SK-N-SH (cell line): ENCODE measurements at regions not wholly inside any gene's neighbourhood (a gene's known extent, or its start where the extent isn't known, plus 50 kb on each side); places are given as distances from the start of the nearest gene placed in this dataset.

ENCODE experiments used
- CTCF ChIA-PET: fragments of 300-600, 350-600 bp; formaldehyde crosslinking; extraction: SDS; loops from one replicate; lab custom pipeline; 2021; lab: Yijun Ruan, JAX
- POLR2A ChIA-PET: fragments of 350-600 bp; sonication (Branson Sonifier 250); formaldehyde crosslinking; extraction: SDS; loops from one replicate; lab custom pipeline; 2020; ENCODE audit warnings: antibody characterized with exemption, inconsistent platforms; lab: Yijun Ruan, JAX
- DNase-seq: peaks from one replicate; pipeline ENCODE4 v3.0.0; 2012
- H2AFZ ChIP-seq: fragments of 200-600 bp; sonication (generic); 2 replicates; pipeline ENCODE4 v1.8.1; 2016; ENCODE audit warnings: antibody characterized with exemption, mild to moderate bottlenecking, low read depth
- H3F3A ChIP-seq: fragments of 200-600 bp; sonication (generic); replicated peaks from 2 replicates; pipeline ENCODE3; 2016; ENCODE audit warnings: antibody characterized with exemption, mild to moderate bottlenecking; ENCODE audit not compliant: insufficient read depth
- H3K27ac ChIP-seq, 2 experiments: fragments of 200-500 bp in 1 of 2; fragments of 200-600 bp in 1 of 2; sonication (Bioruptor generic) in 1 of 2; sonication (generic), shearing (Covaris generic) in 1 of 2; 2 replicates each; pipeline versions ENCODE4 v1.5.1 to v1.6.1; 2014 to 2016; ENCODE audit warnings: low read depth in 2 of 2, inconsistent platforms in 1 of 2, low read length in 1 of 2, mild to moderate bottlenecking in 1 of 2, mixed read lengths in 1 of 2
- H3K27me3 ChIP-seq: fragments of 200-600 bp; sonication (generic), shearing (Covaris generic); 2 replicates; pipeline ENCODE4 v1.6.1; 2016; ENCODE audit warnings: mixed run types; ENCODE audit not compliant: insufficient read depth
- H3K36me3 ChIP-seq, 2 experiments: fragments of 200-500 bp in 1 of 2; fragments of 200-600 bp in 1 of 2; sonication (Bioruptor generic) in 1 of 2; sonication (generic) in 1 of 2; replicated peaks in 1 of 2; 2 replicates each; pipeline versions ENCODE3 to v1.5.1; 2014 to 2016; ENCODE audit warnings: low read length in 1 of 2, mild to moderate bottlenecking in 1 of 2; ENCODE audit not compliant: insufficient read depth in 2 of 2, control insufficient read depth in 1 of 2
- H3K4me1 ChIP-seq, 2 experiments: fragments of 200-500 bp in 1 of 2; fragments of 200-600 bp in 1 of 2; sonication (Bioruptor generic) in 1 of 2; sonication (generic), shearing (Covaris generic) in 1 of 2; 2 replicates each; pipeline versions ENCODE4 v1.5.1 to v1.6.1; 2014 to 2016; ENCODE audit warnings: low read depth in 1 of 2, low read length in 1 of 2, mixed run types in 1 of 2; ENCODE audit not compliant: insufficient read depth in 2 of 2, control insufficient read depth in 1 of 2
- H3K4me2 ChIP-seq: fragments of 200-600 bp; sonication (generic), shearing (Covaris generic); 2 replicates; pipeline ENCODE4 v1.6.1; 2017; ENCODE audit warnings: mixed run types
- H3K4me3 ChIP-seq, 2 experiments: fragments of 200-500 bp in 1 of 2; fragments of 200-600 bp in 1 of 2; sonication (Bioruptor generic) in 1 of 2; sonication (generic), shearing (Covaris generic) in 1 of 2; 2 replicates each; pipeline versions ENCODE4 v1.5.1 to v1.8.1; 2014 to 2016; ENCODE audit warnings: low read depth in 2 of 2, inconsistent platforms in 1 of 2, low read length in 1 of 2, mild to moderate bottlenecking in 1 of 2, mixed read lengths in 1 of 2, moderate library complexity in 1 of 2
- H3K79me2 ChIP-seq: fragments of 200-600 bp; sonication (generic); 2 replicates; pipeline ENCODE4 v1.8.1; 2017; ENCODE audit warnings: mild to moderate bottlenecking; ENCODE audit not compliant: insufficient read depth
- H3K9ac ChIP-seq: fragments of 200-600 bp; sonication (generic); 2 replicates; pipeline ENCODE4 v1.6.1; 2017; ENCODE audit warnings: mixed run types
- H3K9me2 ChIP-seq: fragments of 200-600 bp; sonication (generic); 2 replicates; pipeline ENCODE4 v1.6.1; 2017; ENCODE audit warnings: mixed run types
- H3K9me3 ChIP-seq: fragments of 200-600 bp; sonication (generic); 2 replicates; pipeline ENCODE4 v1.6.1; 2017; ENCODE audit warnings: mixed run types, mild to moderate bottlenecking, moderate library complexity
- H4K20me1 ChIP-seq: fragments of 200-600 bp; sonication (generic); 2 replicates; pipeline ENCODE4 v1.6.1; 2017; ENCODE audit warnings: mild to moderate bottlenecking, mixed run types; ENCODE audit not compliant: insufficient read depth
- FOSL2 ChIP-seq: IDR thresholded peaks from 2 replicates; pipeline ENCODE4 v1.4.0; 2012; ENCODE audit warnings: low read depth, mild to moderate bottlenecking, moderate library complexity, borderline replicate concordance
- FOXJ3 ChIP-seq: sonication (generic); formaldehyde crosslinking; IDR thresholded peaks from 2 replicates; pipeline ENCODE4 v1.5.1; 2020; ENCODE audit warnings: mild to moderate bottlenecking, missing genetic modification reagents
- FOXM1 ChIP-seq: IDR thresholded peaks from 2 replicates; pipeline ENCODE4 v1.4.0; 2012; ENCODE audit warnings: low read depth, mild to moderate bottlenecking
- GABPA ChIP-seq: IDR thresholded peaks from 2 replicates; pipeline ENCODE4 v1.4.0; 2012; ENCODE audit warnings: low read depth, mild to moderate bottlenecking
- MEF2A ChIP-seq: IDR thresholded peaks from 2 replicates; pipeline ENCODE4 v1.4.0; 2012; ENCODE audit warnings: low read depth, borderline replicate concordance
- MXI1 ChIP-seq: IDR thresholded peaks from 2 replicates; pipeline ENCODE4 v1.6.1; 2012; ENCODE audit warnings: mild to moderate bottlenecking, low read depth, low read length, improper control_type of control experiment
- POLR2AphosphoS5 ChIP-seq: IDR thresholded peaks from 2 replicates; pipeline ENCODE4 v1.6.1; 2012; ENCODE audit warnings: low read depth, low read length
- RXRA ChIP-seq: IDR thresholded peaks from 2 replicates; pipeline ENCODE4 v1.4.0; 2012; ENCODE audit warnings: low read depth, mild to moderate bottlenecking, borderline replicate concordance
- SIN3A ChIP-seq: IDR thresholded peaks from 2 replicates; pipeline ENCODE4 v1.6.1; 2012; ENCODE audit warnings: low read depth, mild to moderate bottlenecking, low read length, moderate library complexity, borderline replicate concordance
- SMC3 ChIP-seq: IDR thresholded peaks from 2 replicates; pipeline ENCODE4 v1.6.1; 2012; ENCODE audit warnings: low read depth, low read length, improper control_type of control experiment
- TCF12 ChIP-seq: IDR thresholded peaks from 2 replicates; pipeline ENCODE4 v1.4.0; 2012
- WGBS: methylation state at CpG from one replicate; pipeline ENCODE4 v1.1.6; 2017; ENCODE audit warnings: low lambda C conversion rate; 5-methylcytosine and 5-hydroxymethylcytosine counted together
- TF ChIP-seq, protein P1 (sequence below): IDR thresholded peaks from 2 replicates; pipeline ENCODE4; 2012
- TF ChIP-seq, protein P2 (sequence below): fragments of 150-350 bp; IDR thresholded peaks from 2 replicates; pipeline ENCODE4 v1.6.1; 2017; ENCODE audit warnings: antibody characterized with exemption, low read length, low read depth, borderline replicate concordance
- TF ChIP-seq, protein P3 (sequence below): IDR thresholded peaks from 2 replicates; pipeline ENCODE4 v1.4.0; 2012; ENCODE audit warnings: low read depth, borderline replicate concordance
- TF ChIP-seq, protein P4 (sequence below): fragments of 150-350 bp; IDR thresholded peaks from 2 replicates; pipeline ENCODE4 v1.6.1; 2016; ENCODE audit warnings: mild to moderate bottlenecking, low read depth, low read length
- TF ChIP-seq, protein P5 (sequence below): IDR thresholded peaks from 2 replicates; pipeline ENCODE4 v1.6.1; 2012; ENCODE audit warnings: mild to moderate bottlenecking, low read depth, low read length, moderate library complexity

DNA sequence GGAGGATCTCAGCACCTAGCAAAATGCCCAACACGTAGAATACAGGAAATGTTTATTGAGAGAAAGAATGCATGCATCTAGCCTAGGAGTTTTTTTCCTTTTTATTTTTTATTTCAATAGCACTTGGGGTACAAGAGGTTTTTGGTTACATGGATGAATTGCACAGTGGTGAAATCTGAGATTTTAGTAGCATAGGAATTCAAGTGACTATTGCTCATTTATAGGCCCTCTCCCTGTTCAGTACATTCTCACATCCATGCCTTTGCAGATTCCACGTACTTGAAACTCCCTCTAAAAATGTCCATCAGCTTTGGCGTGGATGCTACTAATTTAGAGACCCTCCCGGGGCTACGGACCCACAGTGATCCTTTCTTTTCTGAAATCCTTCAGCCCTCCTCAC is 61.7 kb upstream of the PIAS1 start:
- H3K27me3 ChIP-seq = peaks cover 5% of the 10 kb centered on the region; the same call in 1 of the 2 replicates
- H4K20me1 ChIP-seq = no peaks in the 10 kb centered on the region
- 69% methylated on average over 5 of the region's 5 CpGs for WGBS
- no peak for DNase-seq
- TF ChIP-seq TCF12 (no peak), FOXJ3 (CRISPR knock-in tag) (no peak), FOSL2 (no peak), MXI1 (no peak), MEF2A (no peak), RXRA (no peak), GABPA (no peak), SMC3 (no peak), SIN3A (no peak), POLR2AphosphoS5 (no peak), FOXM1 (no peak)
- TF ChIP-seq, protein P1, sequence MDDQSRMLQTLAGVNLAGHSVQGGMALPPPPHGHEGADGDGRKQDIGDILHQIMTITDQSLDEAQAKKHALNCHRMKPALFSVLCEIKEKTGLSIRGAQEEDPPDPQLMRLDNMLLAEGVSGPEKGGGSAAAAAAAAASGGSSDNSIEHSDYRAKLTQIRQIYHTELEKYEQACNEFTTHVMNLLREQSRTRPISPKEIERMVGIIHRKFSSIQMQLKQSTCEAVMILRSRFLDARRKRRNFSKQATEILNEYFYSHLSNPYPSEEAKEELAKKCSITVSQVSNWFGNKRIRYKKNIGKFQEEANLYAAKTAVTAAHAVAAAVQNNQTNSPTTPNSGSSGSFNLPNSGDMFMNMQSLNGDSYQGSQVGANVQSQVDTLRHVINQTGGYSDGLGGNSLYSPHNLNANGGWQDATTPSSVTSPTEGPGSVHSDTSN = no peak
- TF ChIP-seq, protein P2, sequence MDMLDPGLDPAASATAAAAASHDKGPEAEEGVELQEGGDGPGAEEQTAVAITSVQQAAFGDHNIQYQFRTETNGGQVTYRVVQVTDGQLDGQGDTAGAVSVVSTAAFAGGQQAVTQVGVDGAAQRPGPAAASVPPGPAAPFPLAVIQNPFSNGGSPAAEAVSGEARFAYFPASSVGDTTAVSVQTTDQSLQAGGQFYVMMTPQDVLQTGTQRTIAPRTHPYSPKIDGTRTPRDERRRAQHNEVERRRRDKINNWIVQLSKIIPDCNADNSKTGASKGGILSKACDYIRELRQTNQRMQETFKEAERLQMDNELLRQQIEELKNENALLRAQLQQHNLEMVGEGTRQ = no peak
- TF ChIP-seq, protein P3, sequence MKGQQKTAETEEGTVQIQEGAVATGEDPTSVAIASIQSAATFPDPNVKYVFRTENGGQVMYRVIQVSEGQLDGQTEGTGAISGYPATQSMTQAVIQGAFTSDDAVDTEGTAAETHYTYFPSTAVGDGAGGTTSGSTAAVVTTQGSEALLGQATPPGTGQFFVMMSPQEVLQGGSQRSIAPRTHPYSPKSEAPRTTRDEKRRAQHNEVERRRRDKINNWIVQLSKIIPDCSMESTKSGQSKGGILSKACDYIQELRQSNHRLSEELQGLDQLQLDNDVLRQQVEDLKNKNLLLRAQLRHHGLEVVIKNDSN = no peak
- TF ChIP-seq, protein P4, sequence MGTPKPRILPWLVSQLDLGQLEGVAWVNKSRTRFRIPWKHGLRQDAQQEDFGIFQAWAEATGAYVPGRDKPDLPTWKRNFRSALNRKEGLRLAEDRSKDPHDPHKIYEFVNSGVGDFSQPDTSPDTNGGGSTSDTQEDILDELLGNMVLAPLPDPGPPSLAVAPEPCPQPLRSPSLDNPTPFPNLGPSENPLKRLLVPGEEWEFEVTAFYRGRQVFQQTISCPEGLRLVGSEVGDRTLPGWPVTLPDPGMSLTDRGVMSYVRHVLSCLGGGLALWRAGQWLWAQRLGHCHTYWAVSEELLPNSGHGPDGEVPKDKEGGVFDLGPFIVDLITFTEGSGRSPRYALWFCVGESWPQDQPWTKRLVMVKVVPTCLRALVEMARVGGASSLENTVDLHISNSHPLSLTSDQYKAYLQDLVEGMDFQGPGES = no peak
- TF ChIP-seq, protein P5, sequence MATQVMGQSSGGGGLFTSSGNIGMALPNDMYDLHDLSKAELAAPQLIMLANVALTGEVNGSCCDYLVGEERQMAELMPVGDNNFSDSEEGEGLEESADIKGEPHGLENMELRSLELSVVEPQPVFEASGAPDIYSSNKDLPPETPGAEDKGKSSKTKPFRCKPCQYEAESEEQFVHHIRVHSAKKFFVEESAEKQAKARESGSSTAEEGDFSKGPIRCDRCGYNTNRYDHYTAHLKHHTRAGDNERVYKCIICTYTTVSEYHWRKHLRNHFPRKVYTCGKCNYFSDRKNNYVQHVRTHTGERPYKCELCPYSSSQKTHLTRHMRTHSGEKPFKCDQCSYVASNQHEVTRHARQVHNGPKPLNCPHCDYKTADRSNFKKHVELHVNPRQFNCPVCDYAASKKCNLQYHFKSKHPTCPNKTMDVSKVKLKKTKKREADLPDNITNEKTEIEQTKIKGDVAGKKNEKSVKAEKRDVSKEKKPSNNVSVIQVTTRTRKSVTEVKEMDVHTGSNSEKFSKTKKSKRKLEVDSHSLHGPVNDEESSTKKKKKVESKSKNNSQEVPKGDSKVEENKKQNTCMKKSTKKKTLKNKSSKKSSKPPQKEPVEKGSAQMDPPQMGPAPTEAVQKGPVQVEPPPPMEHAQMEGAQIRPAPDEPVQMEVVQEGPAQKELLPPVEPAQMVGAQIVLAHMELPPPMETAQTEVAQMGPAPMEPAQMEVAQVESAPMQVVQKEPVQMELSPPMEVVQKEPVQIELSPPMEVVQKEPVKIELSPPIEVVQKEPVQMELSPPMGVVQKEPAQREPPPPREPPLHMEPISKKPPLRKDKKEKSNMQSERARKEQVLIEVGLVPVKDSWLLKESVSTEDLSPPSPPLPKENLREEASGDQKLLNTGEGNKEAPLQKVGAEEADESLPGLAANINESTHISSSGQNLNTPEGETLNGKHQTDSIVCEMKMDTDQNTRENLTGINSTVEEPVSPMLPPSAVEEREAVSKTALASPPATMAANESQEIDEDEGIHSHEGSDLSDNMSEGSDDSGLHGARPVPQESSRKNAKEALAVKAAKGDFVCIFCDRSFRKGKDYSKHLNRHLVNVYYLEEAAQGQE = no peak
- H3K4me3 ChIP-seq = no peak overlapping the region
- H3K79me2 ChIP-seq = no peaks in the 10 kb centered on the region
- H3K4me2 ChIP-seq = no peak overlapping the region
- H3K27ac ChIP-seq = no peak overlapping the region
- no peak overlapping the region for H3K9ac ChIP-seq
- H3K4me1 ChIP-seq = no peaks in the 10 kb centered on the region
- no peaks in the 10 kb centered on the region for H3F3A ChIP-seq
- no peak overlapping the region for H2AFZ ChIP-seq
- H3K9me3 ChIP-seq = no peaks in the 10 kb centered on the region
- no peaks in the 10 kb centered on the region for H3K36me3 ChIP-seq
- POLR2A ChIA-PET = no interaction called here
- CTCF ChIA-PET = no interaction called here
- no peaks in the 10 kb centered on the region for H3K9me2 ChIP-seq
